A673 (cell line): ENCODE measurements at regions not wholly inside any gene's neighbourhood (a gene's known extent, or its start where the extent isn't known, plus 50 kb on each side); places are given as distances from the start of the nearest gene placed in this dataset.

Source experiments
- EZH2 ChIP-seq: fragments of 200-600 bp; sonication (generic); IDR thresholded peaks from 2 replicates; pipeline ENCODE4 v1.6.1; 2017; ENCODE audit warnings: borderline replicate concordance, low read depth, mild to moderate bottlenecking, mixed read lengths, antibody characterized with exemption, low read length; ENCODE audit not compliant: poor library complexity, severe bottlenecking
- TF ChIP-seq, protein P1 (sequence below): fragments of 300-800, 200-600 bp; sonication (generic); conservative IDR thresholded peaks from 2 replicates; pipeline ENCODE4 v1.5.1; 2017; ENCODE audit warnings: low read depth, mild to moderate bottlenecking, antibody characterized with exemption, low read length, moderate library complexity, mixed read lengths

DNA sequence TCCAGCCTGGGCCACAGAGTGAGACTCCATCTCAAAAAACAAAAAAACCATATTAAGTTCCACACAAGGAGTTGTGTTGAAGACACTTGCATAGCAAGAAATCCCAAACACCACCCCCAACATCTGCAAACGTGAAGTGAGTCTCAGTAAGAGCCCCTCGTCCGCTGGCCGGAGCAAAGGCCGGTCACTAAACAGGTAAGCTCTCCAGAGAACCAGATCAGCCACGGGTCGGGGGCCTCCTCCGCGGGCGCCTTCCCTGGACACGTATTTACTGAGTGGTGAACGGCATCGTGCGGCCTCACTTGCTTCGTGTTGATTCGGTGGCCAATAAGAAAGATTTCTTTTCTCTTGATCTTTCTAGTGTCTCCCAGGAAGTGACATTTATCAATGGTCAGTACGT is 93.6 kb downstream of the MRPL36 start:
- TF ChIP-seq, protein P1, sequence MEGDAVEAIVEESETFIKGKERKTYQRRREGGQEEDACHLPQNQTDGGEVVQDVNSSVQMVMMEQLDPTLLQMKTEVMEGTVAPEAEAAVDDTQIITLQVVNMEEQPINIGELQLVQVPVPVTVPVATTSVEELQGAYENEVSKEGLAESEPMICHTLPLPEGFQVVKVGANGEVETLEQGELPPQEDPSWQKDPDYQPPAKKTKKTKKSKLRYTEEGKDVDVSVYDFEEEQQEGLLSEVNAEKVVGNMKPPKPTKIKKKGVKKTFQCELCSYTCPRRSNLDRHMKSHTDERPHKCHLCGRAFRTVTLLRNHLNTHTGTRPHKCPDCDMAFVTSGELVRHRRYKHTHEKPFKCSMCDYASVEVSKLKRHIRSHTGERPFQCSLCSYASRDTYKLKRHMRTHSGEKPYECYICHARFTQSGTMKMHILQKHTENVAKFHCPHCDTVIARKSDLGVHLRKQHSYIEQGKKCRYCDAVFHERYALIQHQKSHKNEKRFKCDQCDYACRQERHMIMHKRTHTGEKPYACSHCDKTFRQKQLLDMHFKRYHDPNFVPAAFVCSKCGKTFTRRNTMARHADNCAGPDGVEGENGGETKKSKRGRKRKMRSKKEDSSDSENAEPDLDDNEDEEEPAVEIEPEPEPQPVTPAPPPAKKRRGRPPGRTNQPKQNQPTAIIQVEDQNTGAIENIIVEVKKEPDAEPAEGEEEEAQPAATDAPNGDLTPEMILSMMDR, result no peak
- no peak for TF ChIP-seq EZH2
